ENCODE measurements at regions not wholly inside any gene's neighbourhood (a gene's known extent, or its start where the extent isn't known, plus 50 kb on each side); places are given as distances from the start of the nearest gene placed in this dataset.

DNA sequence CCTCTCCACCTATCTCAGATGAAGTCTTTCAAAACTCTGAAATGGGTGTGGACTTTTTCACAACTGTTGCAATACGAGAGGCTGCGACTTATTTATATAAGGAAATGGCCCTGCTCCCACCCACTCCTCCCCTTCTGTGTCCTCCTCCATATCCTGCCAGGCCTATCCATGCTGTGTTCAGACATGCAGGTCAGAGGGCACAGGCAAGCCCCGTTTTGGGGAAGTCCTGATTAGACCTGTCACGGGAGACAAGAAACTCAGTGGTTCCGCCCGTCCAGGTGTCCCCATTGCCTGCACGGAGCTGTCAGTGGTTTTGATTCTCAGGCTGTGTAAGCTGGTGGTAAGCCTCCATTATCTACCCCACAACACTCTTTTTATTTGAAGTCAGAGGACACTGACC, 99.6 kb upstream of the MGAT5 start:
- WGBS (ENCODE audit: insufficient coverage, low coverage, missing lambda C conversion rate): 14% methylated on average over 6 of the region's 7 CpGs
- DNase-seq (ENCODE audit: extremely low read depth in 1 of 4, low spot score in 3 of 4) (peak in 2 of 4 experiments; percentile 21 to 62), ATAC-seq (peak; percentile 57), FAIRE-seq (no peak)
- intact Hi-C loops (cut with micrococcal nuclease) (no loop called here), in situ Hi-C loops (cut with MboI) (no loop called here)
- Histone ChIP-seq H3K36me3 (ENCODE audit: control insufficient read depth, insufficient read depth, low read length) (no peaks in the 10 kb centered on the region), H3K27ac (ENCODE audit: extremely low read depth, low read depth, low read length) (no peak overlapping the region), H3K4me2 (ENCODE audit: insufficient read depth, low read length) (no peak overlapping the region), H4K20me1 (replicated peaks; ENCODE audit: control insufficient read depth, insufficient read depth, low read length) (no peaks in the 10 kb centered on the region), H3K9ac (ENCODE audit: insufficient read depth in 1 of 2, low read depth in 2 of 2, low read length in 2 of 2) (peak overlapping the region in 1 of 2 experiments; percentile 55; a peak in 1 of 4 replicates), H3K4me3 (no peak overlapping the region), H2AFZ (ENCODE audit: low read depth, low read length) (no peak overlapping the region), H3K4me1 (replicated peaks in 1 of 2; ENCODE audit: control insufficient read depth in 2 of 2, insufficient read depth in 2 of 2, low read length in 2 of 2) (peaks cover 25 to 36% of the 10 kb centered on the region in 2 experiments), H3K9me1 (ENCODE audit: control insufficient read depth, insufficient read depth, low read length) (no peaks in the 10 kb centered on the region), H3K27me3 (ENCODE audit: control insufficient read depth in 2 of 2, insufficient read depth in 2 of 2, low read length in 2 of 2) (no peaks in the 10 kb centered on the region), H3K9me3 (replicated peaks; ENCODE audit: control insufficient read depth, insufficient read depth, low read depth, low read length) (no peaks in the 10 kb centered on the region), H3K79me2 (ENCODE audit: control insufficient read depth, insufficient read depth, low read length) (no peaks in the 10 kb centered on the region)
- BruUV-seq (replicated peaks): no TSS peak
- ChIA-PET POLR2A (no interaction called here), CTCF (ENCODE audit: low intra/inter-chr PET ratio) (no interaction called here)
- TF ChIP-seq CREBBP (IDR thresholded peaks at IDR 0.05; ENCODE audit: low read depth, low read length): no peak
- no peak for TF ChIP-seq LARP7 (IDR thresholded peaks at IDR 0.05)
- TF ChIP-seq ZNF263 (CRISPR knock-in tag; IDR thresholded peaks at IDR 0.05; ENCODE audit: borderline replicate concordance): peak; percentile 17; the same call in 1 of the 2 replicates
- TF ChIP-seq, protein P1, sequence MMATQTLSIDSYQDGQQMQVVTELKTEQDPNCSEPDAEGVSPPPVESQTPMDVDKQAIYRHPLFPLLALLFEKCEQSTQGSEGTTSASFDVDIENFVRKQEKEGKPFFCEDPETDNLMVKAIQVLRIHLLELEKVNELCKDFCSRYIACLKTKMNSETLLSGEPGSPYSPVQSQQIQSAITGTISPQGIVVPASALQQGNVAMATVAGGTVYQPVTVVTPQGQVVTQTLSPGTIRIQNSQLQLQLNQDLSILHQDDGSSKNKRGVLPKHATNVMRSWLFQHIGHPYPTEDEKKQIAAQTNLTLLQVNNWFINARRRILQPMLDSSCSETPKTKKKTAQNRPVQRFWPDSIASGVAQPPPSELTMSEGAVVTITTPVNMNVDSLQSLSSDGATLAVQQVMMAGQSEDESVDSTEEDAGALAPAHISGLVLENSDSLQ (IDR thresholded peaks at IDR 0.05): peak; percentile 48; the same call in 1 of the 2 replicates
- TF ChIP-seq CBFA2T3 (IDR thresholded peaks at IDR 0.05): peak; percentile 71
- peak; percentile 12; the same call in 1 of the 2 replicates for TF ChIP-seq EP300 (IDR thresholded peaks at IDR 0.05; ENCODE audit: low read length)
- TF ChIP-seq SPI1 (IDR thresholded peaks at IDR 0.05; ENCODE audit: borderline replicate concordance, low read depth, low read length): peak; percentile 76; the same call in 1 of the 2 replicates
- TF ChIP-seq TCF3 (CRISPR knock-in tag; IDR thresholded peaks at IDR 0.05): peak; percentile 47; the same call in 1 of the 2 replicates
- TF ChIP-seq NCOR1 (IDR thresholded peaks at IDR 0.05): peak; percentile 50; the same call in 1 of the 2 replicates
- TF ChIP-seq BHLHE40 (IDR thresholded peaks at IDR 0.05; ENCODE audit: low read length): peak; percentile 65
- no peak for TF ChIP-seq ZC3H8 (IDR thresholded peaks at IDR 0.05)
- 0 out of 2 replicates have a peak, but pooled peaks have one; percentile 22 for TF ChIP-seq POLR2AphosphoS5 (IDR thresholded peaks at IDR 0.05; ENCODE audit: control insufficient read depth, insufficient read depth, low read depth, low read length)
- TF ChIP-seq SNIP1 (IDR thresholded peaks at IDR 0.05; ENCODE audit: low read depth): no peak
- TF ChIP-seq MEIS2 (IDR thresholded peaks at IDR 0.05; ENCODE audit: partially characterized antibody): peak; percentile 38
- 0 out of 2 replicates have a peak, but pooled peaks have one; percentile 21 for TF ChIP-seq ZNF766 (CRISPR knock-in tag; conservative IDR thresholded peaks at IDR 0.05)
- peak; percentile 65; the same call in 1 of the 2 replicates for TF ChIP-seq NR2C1 (IDR thresholded peaks at IDR 0.05)
- TF ChIP-seq NR2C1 (tag; IDR thresholded peaks at IDR 0.05): peak; percentile 76
- no peak for TF ChIP-seq LCOR (CRISPR knock-in tag; IDR thresholded peaks at IDR 0.05)
- TF ChIP-seq RCOR1 (IDR thresholded peaks at IDR 0.05; ENCODE audit: borderline replicate concordance in 1 of 2, low read depth in 2 of 2, low read length in 2 of 2): peak in 1 of 2 experiments; percentile 64; a peak in 1 of 4 replicates
- no peak for TF ChIP-seq ETS2 (tag; IDR thresholded peaks at IDR 0.05; ENCODE audit: borderline replicate concordance, poor library complexity, severe bottlenecking)
- TF ChIP-seq ATF7 (IDR thresholded peaks at IDR 0.05): 0 out of 2 replicates have a peak, but pooled peaks have one; percentile 17
- peak; percentile 34; the same call in 1 of the 2 replicates for TF ChIP-seq TAL1 (IDR thresholded peaks at IDR 0.05)
- TF ChIP-seq SMARCE1 (IDR thresholded peaks at IDR 0.05): 0 out of 2 replicates have a peak, but pooled peaks have one; percentile 23
